8988T (cell line): ENCODE measurements at regions not wholly inside any gene's neighbourhood (a gene's known extent, or its start where the extent isn't known, plus 50 kb on each side); places are given as distances from the start of the nearest gene placed in this dataset.

Experiments
- DNase-seq: peaks from one replicate; pipeline ENCODE4 v3.0.0; 2011

DNA sequence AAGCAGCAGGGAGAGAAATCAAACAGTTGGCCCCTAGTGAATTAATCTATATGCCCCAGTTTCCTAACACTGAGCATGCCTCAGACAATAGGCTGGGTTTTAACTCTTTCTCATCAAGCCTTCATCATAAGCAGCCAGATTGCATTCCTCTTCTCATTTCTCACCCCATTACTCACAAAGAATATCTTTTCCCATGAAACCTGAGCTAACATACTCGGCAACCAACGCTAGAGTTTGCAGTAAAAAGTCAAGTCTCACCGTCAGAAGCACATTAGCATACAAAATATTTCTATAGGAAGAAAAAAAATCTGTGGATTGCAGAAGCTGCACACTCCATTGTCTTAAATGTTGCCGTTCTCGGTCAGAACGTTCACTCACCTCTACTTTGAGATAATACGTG lies 429.9 kb upstream of the ARID1B start:
- DNase-seq: no peak

- DNase-seq: no peak
Observed at GRCh38 chr6:156345700-156346099, 431.5 kb upstream of the ARID1B start.

GRCh38 chr6:156344491-156344890 lies 432.7 kb upstream of the ARID1B start:
- DNase-seq: no peak

- DNase-seq: no peak
Observed at GRCh38 chr6:156337801-156338200, 439.4 kb upstream of the ARID1B start.

- DNase-seq: no peak
Observed at GRCh38 chr6:156336733-156337132, 440.4 kb upstream of the ARID1B start.

DNA sequence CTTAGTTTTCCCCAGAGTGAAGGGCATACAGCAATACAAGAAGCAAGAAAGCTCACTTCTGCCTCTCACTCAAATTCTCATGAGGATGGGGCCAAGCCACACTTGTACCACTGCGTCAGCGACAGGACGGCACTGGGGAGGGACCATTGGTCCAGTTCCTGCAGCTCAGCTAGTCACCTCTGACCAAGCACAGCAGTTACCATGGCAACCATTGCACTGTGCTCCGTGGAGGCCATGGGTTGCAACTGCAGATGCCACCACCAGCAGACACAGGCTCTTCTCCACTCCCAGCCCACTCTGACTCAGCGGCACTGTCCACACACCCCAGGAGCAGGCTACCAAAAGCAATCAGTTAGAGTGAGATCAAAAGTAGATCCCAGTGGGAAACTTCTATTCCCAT lies 441.1 kb upstream of the ARID1B start:
- no peak for DNase-seq

DNA sequence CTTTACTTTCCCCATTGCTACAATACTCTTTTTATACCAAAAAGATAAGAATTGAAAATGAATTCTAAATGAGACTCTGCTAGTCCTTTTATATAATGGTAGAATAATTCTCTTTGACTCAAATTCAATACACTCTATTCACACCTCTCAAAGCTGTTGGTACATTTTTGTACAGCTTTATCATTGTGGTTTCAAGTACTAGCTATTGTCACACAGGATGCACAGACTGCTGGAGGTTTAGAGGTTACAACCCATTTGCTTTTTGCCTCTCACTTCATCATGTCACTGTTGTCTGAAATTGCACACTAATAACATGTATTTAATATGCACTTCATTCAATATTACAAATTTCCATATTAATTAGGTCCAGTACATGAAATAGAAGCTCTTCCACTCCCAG lies 442.2 kb upstream of the ARID1B start:
- no peak for DNase-seq

- DNase-seq: no peak
Observed at GRCh38 chr6:156319707-156320106, 457.5 kb upstream of the ARID1B start.

DNA sequence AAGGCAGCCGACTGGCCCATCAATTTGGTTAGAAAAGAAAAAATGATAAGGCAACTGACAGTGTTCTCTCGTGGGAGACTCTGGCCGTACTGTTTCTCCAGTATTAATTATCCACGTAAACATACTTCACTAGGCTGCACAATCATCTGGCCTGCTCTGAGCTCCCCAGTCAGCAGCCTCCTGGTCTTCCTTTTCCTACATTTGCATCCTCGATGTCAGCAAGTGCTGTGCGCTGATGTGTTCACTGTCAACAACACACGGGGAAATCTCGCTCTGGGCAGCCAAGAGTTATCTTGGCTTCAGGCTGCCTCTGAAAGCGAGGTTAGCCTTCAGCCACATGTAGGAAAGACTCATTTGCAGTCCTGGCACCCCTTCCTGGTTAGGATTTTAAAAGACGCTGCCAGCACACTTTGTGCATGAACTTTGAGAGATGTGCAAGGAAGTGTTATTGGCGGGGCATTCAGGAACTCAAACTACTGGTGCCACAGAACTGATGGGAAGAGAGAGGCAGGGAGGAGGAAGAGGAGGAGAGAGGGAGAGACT lies 460.5 kb upstream of the ARID1B start:
- no peak for DNase-seq

GRCh38 chr6:156315146-156315545 lies 462.0 kb upstream of the ARID1B start:
- DNase-seq: no peak

DNA sequence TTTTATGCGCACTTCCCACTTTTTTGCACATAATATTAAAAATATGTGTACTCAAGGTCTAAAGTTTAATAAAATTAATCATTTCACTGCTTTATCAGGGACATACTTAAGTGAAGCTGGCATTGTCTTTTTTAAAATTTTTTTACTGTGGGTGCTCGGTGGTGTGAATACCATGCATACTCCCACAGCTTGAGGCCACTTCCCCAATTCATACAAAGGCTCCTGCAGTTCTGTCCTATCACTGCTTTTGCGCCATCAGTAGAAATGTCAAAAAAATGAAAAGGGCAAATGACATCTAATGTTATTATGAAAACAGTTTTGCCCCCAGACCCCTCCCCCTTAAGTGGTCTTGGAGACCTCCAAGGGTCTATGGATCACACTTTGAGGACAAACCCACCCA lies 464.1 kb upstream of the ARID1B start:
- DNase-seq: no peak

GRCh38 chr6:156311291-156311690 lies 465.9 kb upstream of the ARID1B start:
- no peak for DNase-seq

- no peak for DNase-seq
Observed at GRCh38 chr6:156310701-156311100, 466.5 kb upstream of the ARID1B start.

DNA sequence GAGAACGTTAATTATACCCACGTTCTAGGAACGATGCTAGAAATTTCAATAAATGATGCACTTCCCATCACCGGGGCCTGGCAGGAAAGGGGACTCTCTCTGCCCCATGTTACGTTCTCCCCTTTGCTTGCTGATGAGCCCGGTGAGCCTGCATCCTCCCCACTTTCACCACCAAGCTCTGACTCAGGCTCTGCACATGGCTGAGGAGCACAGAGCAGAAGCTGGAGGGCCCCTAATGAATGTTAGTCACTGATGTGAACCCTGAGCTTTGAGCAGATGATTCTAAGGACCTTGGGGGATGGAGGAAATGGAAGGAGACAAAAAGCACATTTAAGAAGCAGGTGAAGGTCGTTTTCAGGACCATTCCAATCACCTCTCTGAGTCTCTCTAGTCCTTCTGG lies 468.2 kb upstream of the ARID1B start:
- DNase-seq: no peak

GRCh38 chr6:156308604-156309003 lies 468.6 kb upstream of the ARID1B start:
- DNase-seq: no peak

DNA sequence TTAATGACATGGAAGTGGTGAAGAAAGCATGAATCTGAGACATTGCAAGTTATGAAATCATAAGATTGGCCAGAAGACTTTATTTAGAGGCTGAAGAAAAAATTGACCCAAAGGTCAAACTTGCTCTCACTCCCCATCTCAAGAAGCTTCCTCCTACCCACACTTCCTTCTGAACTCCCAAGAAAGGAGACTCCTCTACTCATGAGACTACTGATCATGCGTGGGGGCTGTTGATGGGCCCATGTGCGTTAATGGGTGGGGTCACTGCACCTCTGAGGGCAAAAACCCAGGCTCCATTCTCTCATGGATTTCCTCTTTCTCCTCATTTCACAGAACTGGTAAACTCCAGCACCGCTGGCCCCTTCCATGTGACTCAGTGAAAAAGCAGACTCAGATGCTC lies 470.6 kb upstream of the ARID1B start:
- no peak for DNase-seq

GRCh38 chr6:156283091-156283490 lies 494.1 kb upstream of the ARID1B start:
- DNase-seq: no peak

DNA sequence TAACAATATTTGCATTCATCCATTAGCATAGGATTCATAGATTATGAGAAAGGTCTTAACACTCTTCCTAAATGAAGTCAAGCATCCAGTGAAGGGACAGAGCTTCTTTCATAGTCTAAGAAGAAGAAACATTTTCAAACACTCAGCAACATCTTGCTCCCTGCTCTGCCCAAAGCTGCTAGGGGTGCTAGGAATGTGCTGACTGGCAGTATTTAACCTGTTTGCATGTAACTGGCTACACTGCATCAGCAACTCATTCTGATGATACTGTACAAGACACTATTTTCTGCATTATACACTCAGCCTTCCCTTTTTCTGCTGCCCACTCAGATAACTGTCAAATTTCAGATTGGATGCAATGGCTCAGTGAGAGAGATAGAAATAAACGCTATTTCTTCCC lies 495.1 kb upstream of the ARID1B start:
- DNase-seq: no peak

- no peak for DNase-seq
Observed at GRCh38 chr6:156281266-156281665, 495.9 kb upstream of the ARID1B start.

GRCh38 chr6:156280065-156280464 lies 497.1 kb upstream of the ARID1B start:
- no peak for DNase-seq

- no peak for DNase-seq
Observed at GRCh38 chr6:156279261-156279969, 497.8 kb upstream of the ARID1B start.

DNA sequence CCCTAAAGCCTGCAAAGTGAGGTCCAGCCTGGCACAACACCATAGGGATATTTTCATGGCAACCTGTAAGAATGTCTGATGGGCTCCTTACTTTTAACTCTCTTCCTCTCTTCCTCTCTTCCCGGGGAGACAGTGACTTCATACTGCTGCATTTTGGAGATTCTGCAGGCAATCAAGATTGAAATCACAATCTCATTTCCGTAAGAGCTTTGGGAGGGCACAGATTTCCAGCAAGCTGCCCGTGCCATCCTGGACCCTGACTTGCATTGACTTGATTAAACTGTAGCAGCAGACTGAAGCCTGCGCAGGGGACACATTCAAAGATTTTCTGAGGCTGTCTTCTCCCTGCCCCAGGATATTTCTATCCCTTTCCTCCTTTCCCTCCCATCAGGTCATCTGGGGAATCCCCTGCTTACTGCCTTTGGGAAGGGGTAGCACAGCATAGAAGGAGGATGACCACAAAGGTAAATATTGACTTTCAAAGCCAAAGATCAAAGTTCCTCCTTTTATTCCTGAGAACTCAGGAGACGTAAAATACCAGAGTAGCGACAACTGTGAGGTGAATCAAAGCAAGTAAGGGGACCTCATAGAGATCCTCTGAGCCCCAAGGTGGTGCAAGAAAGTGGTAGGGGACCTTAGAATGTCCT lies 504.0 kb upstream of the ARID1B start:
- no peak for DNase-seq

GRCh38 chr6:156269751-156270369 lies 507.3 kb upstream of the ARID1B start:
- no peak for DNase-seq

GRCh38 chr6:156268849-156269248 lies 508.3 kb upstream of the ARID1B start:
- DNase-seq: no peak
